Medulla oblongata (tissue), 1 donor: ENCODE measurements at regions not wholly inside any gene's neighbourhood (a gene's known extent, or its start where the extent isn't known, plus 50 kb on each side); places are given as distances from the start of the nearest gene placed in this dataset.
A peak's percentile ranks its signal among the peaks of the same experiment; 100 is the strongest.
"Not testable (repeated sequence)": the region's sequence is repeated elsewhere in the genome, so short reads cannot be mapped to it uniquely, and the experiment has no call there.

Experiments used
- DNase-seq: peaks from one replicate; pipeline ENCODE4 v3.0.0-alpha.2; 2015; ENCODE audit errors: extremely low spot score

DNA sequence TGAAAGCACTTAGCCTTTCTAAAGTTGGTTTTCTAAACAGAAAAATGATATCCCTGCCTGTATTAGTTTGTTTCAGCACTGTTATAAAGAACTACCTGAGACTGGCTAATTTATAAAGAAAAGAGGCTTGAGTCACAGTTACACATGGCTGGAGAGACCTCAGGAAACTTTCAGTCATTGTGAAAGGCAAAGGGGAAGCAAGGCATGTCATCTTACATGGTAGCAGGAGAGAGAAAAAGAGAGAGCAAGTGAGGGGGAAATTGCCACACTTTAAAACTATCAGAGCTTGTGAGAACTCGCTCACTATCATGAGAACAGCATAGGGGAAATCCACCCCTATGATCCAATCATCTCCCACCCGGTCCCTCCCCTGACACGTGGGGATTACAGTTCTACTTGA is 64.9 kb downstream of the FAM170A start:
- no peak for DNase-seq

GRCh38 chr5:119706049-119706448 is 76.7 kb downstream of the FAM170A start:
- DNase-seq, result no peak

DNA sequence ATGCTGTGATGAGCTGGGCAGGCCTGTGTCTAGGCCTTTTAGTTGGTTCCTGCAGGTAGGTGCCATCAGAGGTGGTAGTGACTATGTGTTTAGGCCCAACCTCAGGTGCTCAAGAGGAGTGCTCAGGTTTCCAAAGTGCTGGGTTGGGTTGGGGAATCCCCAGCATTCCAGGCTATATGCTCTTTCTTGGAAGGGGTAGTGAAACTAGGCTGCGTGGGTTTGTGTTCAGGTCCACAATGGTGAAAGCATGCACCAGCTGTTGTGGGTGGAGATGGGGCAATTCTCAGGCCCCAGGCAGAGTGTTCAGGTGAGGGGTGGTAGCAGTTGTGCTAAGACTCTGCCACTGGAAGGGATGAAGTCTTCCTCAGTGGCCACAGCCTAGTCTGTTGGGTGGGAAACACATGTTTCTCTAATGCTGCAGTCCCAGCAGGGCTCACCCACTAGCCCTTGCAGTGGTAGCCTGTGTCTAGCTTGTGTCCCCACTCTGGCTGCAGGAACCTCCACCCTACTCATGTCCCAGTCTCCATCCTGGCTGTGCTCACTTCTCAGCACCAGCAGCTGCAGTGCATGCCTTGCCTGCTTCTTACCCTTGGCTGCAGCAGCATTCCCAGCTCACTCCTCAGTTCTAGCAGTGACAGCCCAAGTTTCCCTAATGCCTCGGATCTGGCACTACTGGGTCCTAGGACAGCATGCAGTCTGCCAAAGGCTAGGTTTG is 78.9 kb downstream of the FAM170A start:
- DNase-seq, result no peak

- no peak for DNase-seq
Observed at GRCh38 chr5:119721775-119722174, 92.4 kb downstream of the FAM170A start.

DNA sequence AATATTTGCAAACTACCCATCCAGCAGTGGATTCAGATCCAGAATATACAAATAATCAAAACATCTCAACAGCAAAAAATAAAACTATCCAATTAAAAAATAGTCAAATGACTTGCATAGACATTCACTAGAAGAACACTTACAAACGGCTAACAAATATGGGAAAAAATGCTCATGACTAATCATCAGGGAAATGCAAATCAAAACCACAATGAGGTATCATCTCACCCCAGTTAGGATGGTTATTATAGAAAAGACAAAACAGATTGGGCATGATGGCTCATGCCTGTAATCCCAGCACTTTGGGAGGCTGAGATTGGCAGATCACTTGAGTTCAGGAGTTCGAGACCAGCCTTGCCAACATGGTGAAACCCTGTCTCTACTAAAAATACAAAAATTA is 95.9 kb downstream of the FAM170A start:
- DNase-seq, result not testable (repeated sequence)

DNA sequence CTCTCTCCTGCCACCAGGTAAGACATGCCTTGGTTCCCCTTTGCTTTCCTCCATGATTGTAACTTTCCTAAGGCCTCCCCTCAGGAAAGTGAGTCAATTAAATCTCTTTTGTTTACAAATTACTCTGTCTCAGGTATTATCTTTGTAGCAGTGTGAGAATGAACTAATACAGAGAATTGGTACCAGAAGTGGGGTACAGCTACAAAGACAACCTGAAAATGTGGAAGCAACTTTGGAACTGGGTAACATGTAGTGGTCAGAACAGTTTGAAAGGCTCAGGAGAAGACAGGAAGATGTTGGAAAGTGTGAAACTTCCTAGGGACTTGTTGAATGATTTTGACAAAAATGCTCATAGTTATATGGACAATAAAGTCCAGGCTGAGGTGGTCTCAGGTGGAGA is 97.2 kb downstream of the FAM170A start:
- DNase-seq, result no peak

- no peak for DNase-seq
Observed at GRCh38 chr5:119740225-119740624, 110.9 kb downstream of the FAM170A start.

- DNase-seq, result no peak
Observed at GRCh38 chr5:119741691-119742090, 112.3 kb downstream of the FAM170A start.

GRCh38 chr5:119742311-119742710 is 113.0 kb downstream of the FAM170A start:
- no peak for DNase-seq

GRCh38 chr5:119743927-119744326 is 114.6 kb downstream of the FAM170A start:
- peak; percentile 74 for DNase-seq

DNA sequence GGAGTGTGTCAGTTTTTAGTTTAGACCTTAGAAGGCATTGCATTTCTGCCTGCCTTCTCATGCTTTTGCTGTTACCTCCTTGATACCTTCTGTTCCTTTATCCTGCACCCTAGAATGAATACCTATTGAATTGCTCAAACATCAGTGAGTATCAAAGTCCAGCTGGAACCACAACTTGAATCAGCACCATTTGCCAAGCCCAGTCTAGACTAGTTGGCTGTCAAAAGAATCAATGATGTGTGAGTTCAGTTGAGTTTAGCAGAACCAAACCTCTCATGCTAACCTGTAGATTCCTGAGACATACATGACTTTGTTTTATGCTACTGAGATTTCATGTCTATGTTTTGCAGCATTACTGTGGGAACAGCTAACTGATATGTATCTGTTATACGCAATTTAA is 116.6 kb downstream of the FAM170A start:
- no peak for DNase-seq

DNA sequence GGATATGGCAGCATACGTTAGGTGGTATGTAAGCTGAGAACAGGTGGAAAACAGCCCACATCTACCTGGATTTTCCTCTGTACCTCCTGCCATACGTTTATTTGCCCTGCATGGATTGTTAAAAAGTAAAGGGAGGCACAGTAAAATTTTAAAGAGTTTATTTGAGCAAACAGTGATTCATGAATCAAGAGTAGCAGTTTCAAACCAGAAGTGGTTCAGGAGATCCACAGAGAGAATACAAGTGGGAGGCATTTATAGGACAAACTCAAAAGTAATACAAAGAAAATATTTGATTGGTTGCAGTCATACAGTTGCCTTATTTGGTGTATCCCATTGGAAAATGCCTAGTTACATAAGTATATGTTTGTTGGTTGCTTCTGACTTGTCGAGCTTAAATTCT is 117.6 kb downstream of the FAM170A start:
- DNase-seq, result no peak

GRCh38 chr5:119750887-119751733 is 121.8 kb downstream of the FAM170A start:
- DNase-seq, result no peak

- no peak for DNase-seq
Observed at GRCh38 chr5:119751734-119752094, 122.4 kb downstream of the FAM170A start.

DNA sequence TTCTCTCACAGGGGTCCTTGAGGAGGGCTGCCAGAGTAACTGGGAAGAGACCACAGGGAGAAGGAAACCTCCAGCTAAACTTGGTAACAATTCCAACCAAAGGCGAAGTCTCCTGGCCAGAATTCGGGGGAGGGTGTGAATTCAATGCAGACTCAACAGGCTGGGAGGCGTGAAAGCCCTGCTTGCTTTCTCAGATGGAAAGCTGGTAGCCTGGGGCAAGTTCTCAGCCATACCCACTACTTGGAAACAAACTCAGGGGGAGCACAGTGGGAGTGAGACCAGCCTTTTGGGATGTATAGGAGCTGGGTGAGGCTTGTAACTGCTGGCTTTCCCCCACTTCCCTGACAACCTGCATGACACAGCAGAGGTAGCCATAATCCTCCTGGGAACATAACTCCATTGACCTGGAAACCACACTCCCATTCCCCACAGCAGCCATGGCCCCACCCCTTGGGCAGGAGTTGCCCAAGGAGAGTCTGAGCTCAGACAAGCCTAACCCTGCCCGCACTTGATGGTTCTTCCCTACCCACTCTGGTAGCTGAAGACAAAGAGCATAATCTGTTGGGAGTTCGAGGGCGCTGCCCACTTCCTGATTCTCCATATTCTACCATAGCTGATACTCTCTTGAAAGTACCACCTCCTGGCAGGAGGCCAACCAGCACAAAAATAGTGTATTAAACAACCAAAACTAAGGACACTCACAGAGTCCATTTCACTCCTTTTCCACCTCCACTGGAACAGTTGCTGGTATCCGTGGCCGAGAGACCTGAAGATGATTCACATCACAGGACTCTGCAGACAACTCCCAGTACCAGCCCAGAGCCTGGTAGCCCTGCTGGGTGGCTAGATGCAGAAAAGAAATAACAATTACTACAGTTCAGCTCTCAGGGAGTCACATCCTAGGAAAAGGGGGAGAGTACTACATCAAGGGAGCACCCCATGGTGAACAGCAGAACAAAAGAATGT is 123.8 kb downstream of the FAM170A start:
- DNase-seq, result no peak

DNA sequence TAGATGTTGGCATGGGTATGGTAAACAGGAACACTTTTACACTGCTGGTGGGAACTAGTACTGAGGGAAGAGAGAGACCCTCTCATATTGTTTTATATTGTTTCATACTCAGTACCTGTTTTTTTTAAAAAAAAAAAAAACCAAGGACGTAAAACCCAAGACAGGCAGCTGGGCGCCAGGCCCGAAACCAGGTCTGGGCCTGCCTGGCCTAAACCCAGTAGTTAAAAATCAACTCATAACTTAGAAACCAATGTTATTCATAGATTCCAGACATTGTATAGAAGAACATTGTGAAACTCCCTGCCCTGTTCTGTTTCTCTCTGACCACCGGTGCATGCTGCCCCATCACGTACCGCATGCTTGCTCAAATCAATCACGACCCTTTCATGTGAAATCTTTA is 125.5 kb downstream of the FAM170A start:
- DNase-seq, result not testable (repeated sequence)

- DNase-seq, result no peak
Observed at GRCh38 chr5:119757276-119757675, 127.9 kb downstream of the FAM170A start.

- DNase-seq, result not testable (repeated sequence)
Observed at GRCh38 chr5:119769695-119770693, 140.6 kb downstream of the FAM170A start.

GRCh38 chr5:119780145-119780544 is 150.8 kb downstream of the FAM170A start:
- DNase-seq, result not testable (repeated sequence)

- no peak for DNase-seq
Observed at GRCh38 chr5:119785057-119785456, 155.7 kb downstream of the FAM170A start.
